H1 (cell line): ENCODE measurements at regions not wholly inside any gene's neighbourhood (a gene's known extent, or its start where the extent isn't known, plus 50 kb on each side); places are given as distances from the start of the nearest gene placed in this dataset.

ENCODE experiments used
- HDAC2 ChIP-seq, 2 experiments: fragments of 300-600 bp in 1 of 2; sonication (generic) in 1 of 2; IDR thresholded peaks; 2 replicates each; pipeline ENCODE4 v1.6.1; 2011 to 2012; ENCODE audit warnings: low read depth in 2 of 2, low read length in 2 of 2, mild to moderate bottlenecking in 2 of 2, moderate library complexity in 2 of 2, borderline replicate concordance in 1 of 2, inconsistent platforms in 1 of 2

DNA sequence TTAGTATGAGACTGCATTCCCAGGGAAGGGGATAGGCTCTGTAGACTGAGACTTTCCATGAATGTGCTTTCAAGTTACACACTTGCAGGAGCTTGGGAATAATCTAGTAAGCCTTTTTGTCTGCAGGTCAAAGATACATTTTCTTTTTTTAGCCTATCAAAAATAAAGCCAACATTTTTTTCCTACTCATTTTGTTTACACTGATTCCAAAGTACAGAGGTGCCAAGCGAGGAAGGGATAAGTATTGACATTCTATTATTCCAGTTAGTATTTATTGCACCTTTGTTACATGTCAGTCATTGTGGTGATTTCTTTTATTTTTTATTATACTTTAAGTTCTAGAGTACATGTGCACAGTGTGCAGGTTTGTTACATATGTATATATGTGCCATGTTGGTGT lies 413.0 kb upstream of the CHORDC1 start (continued):
- TF ChIP-seq HDAC2 (IDR thresholded peaks at IDR 0.05; ENCODE audit: borderline replicate concordance in 1 of 2, low read depth in 2 of 2, low read length in 2 of 2) = no peak
- TF ChIP-seq, all 59 proteins: peak for 0
